ENCODE measurements at regions not wholly inside any gene's neighbourhood (a gene's known extent, or its start where the extent isn't known, plus 50 kb on each side); places are given as distances from the start of the nearest gene placed in this dataset.
A peak's percentile ranks its signal among the peaks of the same experiment; 100 is the strongest.
"Not testable (repeated sequence)": the region's sequence is repeated elsewhere in the genome, so short reads cannot be mapped to it uniquely, and the experiment has no call there.

- TF ChIP-seq CTCF (IDR thresholded peaks at IDR 0.05; ENCODE audit: control insufficient read depth, extremely low read depth, insufficient read depth), result no peak
- peak; percentile 11 for DNase-seq (ENCODE audit: low read depth)
- H3K4me3 ChIP-seq (ENCODE audit: low read depth, low read length), result no peak overlapping the region
Measured at GRCh38 chr7:29639886-29640595, 76.4 kb downstream of the PRR15 start.

GRCh38 chr7:29641651-29642050, 78.0 kb downstream of the PRR15 start:
- no peak for DNase-seq (ENCODE audit: low read depth)

GRCh38 chr7:29642494-29643155, 79.0 kb downstream of the PRR15 start:
- no peak overlapping the region for H3K4me3 ChIP-seq (ENCODE audit: low read depth, low read length)
- no peak for DNase-seq (ENCODE audit: low read depth)
- TF ChIP-seq CTCF (IDR thresholded peaks at IDR 0.05; ENCODE audit: control insufficient read depth, extremely low read depth, insufficient read depth), result no peak

More at GRCh38 chr7:29641651-29642050, 78.0 kb downstream of the PRR15 start:
- no peak overlapping the region for H3K4me3 ChIP-seq (ENCODE audit: low read depth, low read length)
- TF ChIP-seq CTCF (IDR thresholded peaks at IDR 0.05; ENCODE audit: control insufficient read depth, extremely low read depth, insufficient read depth), result no peak

GRCh38 chr7:29646116-29646515, 82.5 kb downstream of the PRR15 start:
- DNase-seq (ENCODE audit: low read depth); H3K4me3 ChIP-seq (ENCODE audit: low read depth, low read length): not testable (repeated sequence)

- no peak for DNase-seq (ENCODE audit: low read depth)
- TF ChIP-seq CTCF (IDR thresholded peaks at IDR 0.05; ENCODE audit: control insufficient read depth, extremely low read depth, insufficient read depth), result no peak
- no peak overlapping the region for H3K4me3 ChIP-seq (ENCODE audit: low read depth, low read length)
Measured at GRCh38 chr7:29647020-29647654, 83.5 kb downstream of the PRR15 start.

GRCh38 chr7:29647691-29648210, 84.1 kb downstream of the PRR15 start:
- H3K4me3 ChIP-seq (ENCODE audit: low read depth, low read length); DNase-seq (ENCODE audit: low read depth): not testable (repeated sequence)

GRCh38 chr7:29649028-29649716, 85.5 kb downstream of the PRR15 start:
- H3K4me3 ChIP-seq (ENCODE audit: low read depth, low read length), result no peak overlapping the region
- no peak for TF ChIP-seq CTCF (IDR thresholded peaks at IDR 0.05; ENCODE audit: control insufficient read depth, extremely low read depth, insufficient read depth)
- DNase-seq (ENCODE audit: low read depth), result no peak
